Adrenal gland (tissue), 9 donors: ENCODE measurements at regions not wholly inside any gene's neighbourhood (a gene's known extent, or its start where the extent isn't known, plus 50 kb on each side); places are given as distances from the start of the nearest gene placed in this dataset.

Experiments used
- DNase-seq, 7 donors: peaks; one replicate each; pipeline ENCODE4 v3.0.0-alpha.2; 2019 to 2020
- H3K27ac ChIP-seq, 5 donors: fragments of 200-600 bp; sonication (generic) in 4 of 5; 1 replicate in 3 of 5; 2 replicates in 2 of 5; pipeline versions ENCODE4 v1.5.1 to v1.8.0; 2016 to 2020; ENCODE audit warnings: mild to moderate bottlenecking in 1 of 5
- H3K27me3 ChIP-seq: fragments of 200-600 bp; 2 replicates; pipeline ENCODE4 v1.8.0; 2021
- H3K36me3 ChIP-seq, 2 donors: fragments of 200-600 bp; replicated peaks in 1 of 2; 1 replicate in 1 of 2; 2 replicates in 1 of 2; pipeline versions ENCODE4 v1.5.1 to v1.8.0; 2018 to 2022
- H3K4me1 ChIP-seq, 2 donors: fragments of 200-600 bp; replicated peaks in 1 of 2; 1 replicate in 1 of 2; 2 replicates in 1 of 2; pipeline versions ENCODE4 v1.5.1 to v1.8.0; 2018 to 2021
- H3K4me3 ChIP-seq, 4 donors: fragments of 200-600 bp; sonication (generic) in 3 of 4; one replicate each; pipeline ENCODE4 v1.5.1; 2016 to 2018
- H3K9me3 ChIP-seq, 3 donors: fragments of 200-600 bp; sonication (generic) in 1 of 3; replicated peaks in 1 of 3; 1 replicate in 2 of 3; 2 replicates in 1 of 3; pipeline versions ENCODE4 v1.5.1 to v1.8.0; 2016 to 2021
- CTCF ChIP-seq, 6 experiments: fragments of 450-650 bp in 4 of 6; fragments of 200-600 bp in 2 of 6; sonication (generic) in 1 of 6; IDR thresholded peaks; 1 replicate in 5 of 6; 2 replicates in 1 of 6; pipeline versions ENCODE4 v1.5.1 to v1.8.0; 2016 to 2021; ENCODE audit warnings: antibody characterized with exemption in 6 of 6, mild to moderate bottlenecking in 2 of 6, moderate library complexity in 1 of 6
- POLR2A ChIP-seq, 2 donors: fragments of 450-650 bp; IDR thresholded peaks; one replicate each; pipeline ENCODE4 v1.6.1; 2017; ENCODE audit warnings: antibody characterized with exemption in 2 of 2, mild to moderate bottlenecking in 2 of 2, moderate library complexity in 1 of 2
- WGBS, 4 donors: extraction: QIAGEN DNeasy Blood & Tissue Kit in 2 of 4; methylation state at CpG; one replicate each; pipeline versions ENCODE4 v1.1.5 to v1.1.7; 2013 to 2017; 5-methylcytosine and 5-hydroxymethylcytosine counted together
- intact Hi-C, 2 donors: fragments of 100-400 bp; cut with DNase I; formaldehyde crosslinking; loops; one replicate each; pipeline versions ENCODE4 v1.14.1 to v1.15.0; 2022 to 2023
- donor health status: healthy with polysubstance abuse.
- donor health status: Bipolar disorder and iron deficiency.
- donor health status: DM: yes; HTN: yes; CAD: no.
- donor health status: DM: no; HTN: no; CAD: no.
- donor health status: DM: no; HTN: no; CAD: no.

- TF ChIP-seq CTCF (IDR thresholded peaks at IDR 0.05) (no peak), POLR2A (IDR thresholded peaks at IDR 0.05) (no peak)
- Histone ChIP-seq H3K4me3 (no peak overlapping the region), H3K27me3 (no peaks in the 10 kb centered on the region), H3K27ac (no peak overlapping the region), H3K36me3 (no peaks in the 10 kb centered on the region), H3K4me1 (no peaks in the 10 kb centered on the region), H3K9me3 (no peaks in the 10 kb centered on the region)
- intact Hi-C loops = no loop called here
- WGBS, 4 donors = 80 to 90% (median 86%) methylated on average over 11 to 16 of the region's 16 CpGs
- DNase-seq = no peak
These were observed 434.5 kb downstream of the CCSER2 start for GRCh38 chr10:84762754-84763394.

- DNase-seq = no peak
- WGBS, 4 donors = 42 to 58% (median 51%) methylated on average over 3 of the region's 3 CpGs
- Histone ChIP-seq H3K36me3 (no peaks in the 10 kb centered on the region), H3K27me3 (no peaks in the 10 kb centered on the region), H3K27ac (no peak overlapping the region), H3K4me1 (no peaks in the 10 kb centered on the region), H3K9me3 (no peaks in the 10 kb centered on the region), H3K4me3 (no peak overlapping the region)
- TF ChIP-seq POLR2A (IDR thresholded peaks at IDR 0.05) = no peak
- TF ChIP-seq CTCF (IDR thresholded peaks at IDR 0.05) = no peak
- intact Hi-C loops = no loop called here
These were observed 435.6 kb downstream of the CCSER2 start for GRCh38 chr10:84763965-84764364.

GRCh38 chr10:84765086-84765485, 436.7 kb downstream of the CCSER2 start:
- no peaks in the 10 kb centered on the region for H3K9me3 ChIP-seq
- 88 to 95% (median 93%) methylated on average over 2 of the region's 2 CpGs for WGBS, 4 donors
- no peak overlapping the region for H3K4me3 ChIP-seq
- H3K27me3 ChIP-seq = no peaks in the 10 kb centered on the region
- no peak for DNase-seq
- intact Hi-C loops = no loop called here
- TF ChIP-seq CTCF (IDR thresholded peaks at IDR 0.05) (no peak), POLR2A (IDR thresholded peaks at IDR 0.05) (no peak)
- H3K36me3 ChIP-seq = no peaks in the 10 kb centered on the region
- no peaks in the 10 kb centered on the region for H3K4me1 ChIP-seq
- no peak overlapping the region for H3K27ac ChIP-seq

GRCh38 chr10:84765656-84766055, 437.3 kb downstream of the CCSER2 start:
- Histone ChIP-seq H3K36me3 (no peaks in the 10 kb centered on the region), H3K27ac (no peak overlapping the region), H3K27me3 (no peaks in the 10 kb centered on the region), H3K9me3 (no peaks in the 10 kb centered on the region), H3K4me1 (no peaks in the 10 kb centered on the region), H3K4me3 (no peak overlapping the region)
- TF ChIP-seq POLR2A (IDR thresholded peaks at IDR 0.05) (no peak), CTCF (IDR thresholded peaks at IDR 0.05) (no peak)
- no peak for DNase-seq
- intact Hi-C loops = no loop called here
